ENCODE measurements at regions not wholly inside any gene's neighbourhood (a gene's known extent, or its start where the extent isn't known, plus 50 kb on each side); places are given as distances from the start of the nearest gene placed in this dataset.

DNA sequence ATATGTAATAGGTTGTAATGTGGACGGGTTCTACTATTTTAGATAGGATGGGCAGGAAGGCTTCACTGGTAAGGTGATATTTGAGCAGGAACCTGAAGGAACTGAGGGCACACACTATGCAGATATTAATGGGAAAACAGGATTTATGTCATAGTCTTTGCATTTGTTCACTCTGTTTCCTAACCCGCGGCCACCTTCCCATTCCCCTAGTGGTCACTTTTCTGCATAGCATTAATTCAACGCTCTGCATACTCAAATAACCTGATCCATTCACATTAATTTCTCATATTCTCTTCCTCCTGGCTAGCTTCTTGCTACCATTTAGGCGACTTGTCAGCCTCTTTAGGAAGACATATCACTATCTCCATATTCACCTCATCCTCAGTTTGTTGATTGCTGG lies 61.5 kb downstream of the GSPT2 start:
- Histone ChIP-seq H3K27ac (ENCODE audit: low read length) (no peak overlapping the region), H3K9ac (ENCODE audit: low read length) (no peak overlapping the region), H3F3A (ENCODE audit: low read length, unreplicated experiment) (no peaks in the 10 kb centered on the region), H2AFZ (ENCODE audit: low read length) (no peak overlapping the region), H4K20me1 (ENCODE audit: low read length) (no peaks in the 10 kb centered on the region), H3K9me3 (ENCODE audit: low read length) (no peaks in the 10 kb centered on the region), H3K4me1 (ENCODE audit: insufficient read depth, low read length) (peaks cover 7% of the 10 kb centered on the region; the same call in 1 of the 2 replicates), H3K79me2 (ENCODE audit: low read length) (peaks cover 50% of the 10 kb centered on the region), H3K4me2 (ENCODE audit: low read length) (0 out of 2 replicates have a peak overlapping the region, but pooled peaks have one; percentile 19), H3K4me3 (ENCODE audit: low read length) (no peak overlapping the region), H3K9me2 (replicated peaks; ENCODE audit: low read length) (no peaks in the 10 kb centered on the region), H3K36me3 (ENCODE audit: low read depth, low read length) (peaks cover 5% of the 10 kb centered on the region; the same call in 1 of the 2 replicates), H3K27me3 (ENCODE audit: low read length) (no peaks in the 10 kb centered on the region)
- DNase-seq (peak; percentile 32), ATAC-seq (no peak)
- intact Hi-C loops (cut with micrococcal nuclease): loop anchor here (5.0 kb wide), 1 partner anchor 47 kb away; no protein-coding TSS in a partner anchor
- BruUV-seq (replicated peaks): no TSS peak
- CTCF ChIA-PET: no interaction called here
- TF ChIP-seq EZH2phosphoT487 (IDR thresholded peaks at IDR 0.05; ENCODE audit: borderline replicate concordance, low read length) (no peak), CTCF (conservative IDR thresholded peaks at IDR 0.05; ENCODE audit: low read depth, low read length) (peak; percentile 51), EZH2 (IDR thresholded peaks at IDR 0.05; ENCODE audit: low read length, unreplicated experiment) (no peak)
- POLR2A ChIA-PET (ENCODE audit: unreplicated experiment): no interaction called here

DNA sequence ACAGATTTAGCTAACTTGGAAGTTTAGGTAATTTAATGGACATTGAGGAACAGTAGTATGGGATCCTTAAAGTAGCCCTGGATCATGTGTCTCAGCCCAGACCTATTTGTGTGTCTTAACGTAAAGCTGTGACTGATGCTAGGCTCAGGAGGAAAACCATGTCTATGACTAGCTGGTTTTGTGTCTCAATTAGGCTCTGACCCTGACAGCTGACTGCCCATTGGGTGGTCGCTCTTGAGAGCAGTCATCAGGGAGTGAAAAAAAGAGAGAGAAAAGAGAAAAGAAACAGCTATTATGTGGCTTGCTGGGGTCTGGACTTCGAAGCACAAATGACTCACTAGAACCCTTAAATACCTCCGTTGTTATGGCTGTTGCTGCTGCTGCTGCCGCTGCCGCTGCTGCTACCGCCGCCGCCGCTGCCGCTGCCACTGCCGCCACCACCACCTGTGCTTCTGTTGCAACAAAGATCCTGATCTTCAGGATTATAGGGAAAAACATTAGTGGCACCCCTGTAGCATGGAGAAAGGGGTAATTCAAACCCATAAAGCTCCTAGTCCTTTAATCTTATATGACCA lies 70.7 kb downstream of the GSPT2 start:
- Histone ChIP-seq H2AFZ (ENCODE audit: low read length) (no peak overlapping the region), H3K4me1 (ENCODE audit: insufficient read depth, low read length) (no peaks in the 10 kb centered on the region), H3K9me3 (ENCODE audit: low read length) (no peaks in the 10 kb centered on the region), H3K9ac (ENCODE audit: low read length) (no peak overlapping the region), H3K36me3 (ENCODE audit: low read depth, low read length) (peaks cover 4% of the 10 kb centered on the region; the same call in 1 of the 2 replicates), H3F3A (ENCODE audit: low read length, unreplicated experiment) (no peaks in the 10 kb centered on the region), H3K4me2 (ENCODE audit: low read length) (no peak overlapping the region), H3K9me2 (replicated peaks; ENCODE audit: low read length) (no peaks in the 10 kb centered on the region), H3K79me2 (ENCODE audit: low read length) (peaks cover 26% of the 10 kb centered on the region), H3K4me3 (ENCODE audit: low read length) (no peak overlapping the region), H3K27ac (ENCODE audit: low read length) (no peak overlapping the region), H3K27me3 (ENCODE audit: low read length) (no peaks in the 10 kb centered on the region), H4K20me1 (ENCODE audit: low read length) (no peaks in the 10 kb centered on the region)
- TF ChIP-seq EZH2 (IDR thresholded peaks at IDR 0.05; ENCODE audit: low read length, unreplicated experiment) (no peak), CTCF (conservative IDR thresholded peaks at IDR 0.05; ENCODE audit: low read depth, low read length) (no peak), EZH2phosphoT487 (IDR thresholded peaks at IDR 0.05; ENCODE audit: borderline replicate concordance, low read length) (no peak)
- BruUV-seq (replicated peaks): no TSS peak
- CTCF ChIA-PET: no interaction called here
- POLR2A ChIA-PET (ENCODE audit: unreplicated experiment): no interaction called here
- DNase-seq: no peak
- intact Hi-C loops (cut with micrococcal nuclease): no loop called here
- ATAC-seq: no peak

DNA sequence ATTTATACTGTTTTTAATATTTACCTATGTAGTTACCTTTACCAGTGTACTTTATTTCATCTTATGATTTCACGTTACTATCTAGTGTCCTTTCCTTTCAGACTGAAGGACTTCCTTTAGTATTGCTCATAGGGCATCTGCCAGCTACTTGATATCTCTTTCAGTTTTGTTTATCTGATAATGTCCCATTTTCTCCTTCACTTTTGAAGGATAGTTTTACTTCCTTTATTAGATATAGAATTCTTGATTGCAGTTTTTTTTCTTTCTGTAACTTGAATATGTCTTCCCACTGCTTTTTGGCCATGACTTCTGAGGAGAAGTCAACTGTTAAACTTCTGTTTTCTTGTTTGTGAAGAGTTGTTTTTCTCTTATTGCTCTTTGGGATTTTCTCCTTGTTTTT lies 69.4 kb upstream of the MAGED1 start:
- Histone ChIP-seq H3K27ac (ENCODE audit: low read length) (no peak overlapping the region), H3K9me2 (replicated peaks; ENCODE audit: low read length) (no peaks in the 10 kb centered on the region), H3K79me2 (ENCODE audit: low read length) (peaks cover 32% of the 10 kb centered on the region), H3K9me3 (ENCODE audit: low read length) (no peaks in the 10 kb centered on the region), H4K20me1 (ENCODE audit: low read length) (peaks cover 4% of the 10 kb centered on the region; the same call in 1 of the 2 replicates), H3K4me1 (ENCODE audit: insufficient read depth, low read length) (no peaks in the 10 kb centered on the region), H3K4me2 (ENCODE audit: low read length) (no peak overlapping the region), H2AFZ (ENCODE audit: low read length) (no peak overlapping the region), H3K4me3 (ENCODE audit: low read length) (no peak overlapping the region), H3F3A (ENCODE audit: low read length, unreplicated experiment) (no peaks in the 10 kb centered on the region), H3K27me3 (ENCODE audit: low read length) (no peaks in the 10 kb centered on the region), H3K36me3 (ENCODE audit: low read depth, low read length) (no peaks in the 10 kb centered on the region), H3K9ac (ENCODE audit: low read length) (no peak overlapping the region)
- CTCF ChIA-PET: no interaction called here
- TF ChIP-seq EZH2phosphoT487 (IDR thresholded peaks at IDR 0.05; ENCODE audit: borderline replicate concordance, low read length) (no peak), CTCF (conservative IDR thresholded peaks at IDR 0.05; ENCODE audit: low read depth, low read length) (no peak), EZH2 (IDR thresholded peaks at IDR 0.05; ENCODE audit: low read length, unreplicated experiment) (no peak)
- no peak for DNase-seq
- BruUV-seq (replicated peaks): no TSS peak
- POLR2A ChIA-PET (ENCODE audit: unreplicated experiment): interaction anchor here (0.6 kb wide), 1 partner anchor 148 kb away, joined by 7 read pairs; no protein-coding TSS in a partner anchor
- intact Hi-C loops (cut with micrococcal nuclease): no loop called here
- no peak for ATAC-seq

Data from PC-3 (cell line).